C4-2B (cell line): ENCODE measurements at regions not wholly inside any gene's neighbourhood (a gene's known extent, or its start where the extent isn't known, plus 50 kb on each side); places are given as distances from the start of the nearest gene placed in this dataset.
"Not testable (repeated sequence)": the region's sequence is repeated elsewhere in the genome, so short reads cannot be mapped to it uniquely, and the experiment has no call there.

Source experiments
- H3K27ac ChIP-seq: fragments of 450-650 bp; 2 replicates; pipeline ENCODE4 v1.5.1; 2017
- ZFX ChIP-seq: fragments of 450-650 bp; IDR thresholded peaks from 2 replicates; pipeline ENCODE4 v1.6.1; 2017
- TF ChIP-seq, protein P1 (sequence below): fragments of 450-650 bp; conservative IDR thresholded peaks from 2 replicates; pipeline ENCODE4 v1.5.1; 2017; ENCODE audit warnings: mild to moderate bottlenecking

DNA sequence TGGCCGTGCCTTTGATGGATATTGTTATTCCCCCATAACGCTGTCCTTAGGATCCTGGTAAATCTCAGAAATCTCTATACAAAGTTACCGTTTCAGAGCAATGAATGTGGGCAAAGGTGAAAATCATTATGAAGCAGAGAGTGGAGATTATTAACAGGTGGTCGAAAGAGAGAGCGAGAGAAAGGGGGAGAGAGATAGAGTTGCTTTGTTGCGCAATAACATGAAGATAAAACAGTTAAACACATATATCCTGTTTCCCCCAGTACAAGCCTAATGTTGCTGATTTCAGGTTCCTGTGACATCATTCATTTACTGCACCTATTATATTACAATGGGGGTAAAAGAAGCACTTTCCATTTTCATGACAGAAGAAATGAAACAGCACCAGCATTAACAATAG is 535.4 kb upstream of the RBFOX1 start:
- H3K27ac ChIP-seq, result no peak overlapping the region
- TF ChIP-seq, protein P1, sequence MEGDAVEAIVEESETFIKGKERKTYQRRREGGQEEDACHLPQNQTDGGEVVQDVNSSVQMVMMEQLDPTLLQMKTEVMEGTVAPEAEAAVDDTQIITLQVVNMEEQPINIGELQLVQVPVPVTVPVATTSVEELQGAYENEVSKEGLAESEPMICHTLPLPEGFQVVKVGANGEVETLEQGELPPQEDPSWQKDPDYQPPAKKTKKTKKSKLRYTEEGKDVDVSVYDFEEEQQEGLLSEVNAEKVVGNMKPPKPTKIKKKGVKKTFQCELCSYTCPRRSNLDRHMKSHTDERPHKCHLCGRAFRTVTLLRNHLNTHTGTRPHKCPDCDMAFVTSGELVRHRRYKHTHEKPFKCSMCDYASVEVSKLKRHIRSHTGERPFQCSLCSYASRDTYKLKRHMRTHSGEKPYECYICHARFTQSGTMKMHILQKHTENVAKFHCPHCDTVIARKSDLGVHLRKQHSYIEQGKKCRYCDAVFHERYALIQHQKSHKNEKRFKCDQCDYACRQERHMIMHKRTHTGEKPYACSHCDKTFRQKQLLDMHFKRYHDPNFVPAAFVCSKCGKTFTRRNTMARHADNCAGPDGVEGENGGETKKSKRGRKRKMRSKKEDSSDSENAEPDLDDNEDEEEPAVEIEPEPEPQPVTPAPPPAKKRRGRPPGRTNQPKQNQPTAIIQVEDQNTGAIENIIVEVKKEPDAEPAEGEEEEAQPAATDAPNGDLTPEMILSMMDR, result no peak
- no peak for TF ChIP-seq ZFX

- TF ChIP-seq ZFX, result no peak
- TF ChIP-seq, protein P1, result no peak
- no peak overlapping the region for H3K27ac ChIP-seq
Observed at GRCh38 chr16:6777624-6778023, 555.0 kb upstream of the RBFOX1 start.

- no peak for TF ChIP-seq ZFX
- TF ChIP-seq, protein P1, result no peak
- H3K27ac ChIP-seq, result no peak overlapping the region
Observed at GRCh38 chr16:6775712-6776111, 556.9 kb upstream of the RBFOX1 start.

- no peak overlapping the region for H3K27ac ChIP-seq
- TF ChIP-seq, protein P1, result no peak
- no peak for TF ChIP-seq ZFX
Observed at GRCh38 chr16:6771956-6772355, 560.7 kb upstream of the RBFOX1 start.

DNA sequence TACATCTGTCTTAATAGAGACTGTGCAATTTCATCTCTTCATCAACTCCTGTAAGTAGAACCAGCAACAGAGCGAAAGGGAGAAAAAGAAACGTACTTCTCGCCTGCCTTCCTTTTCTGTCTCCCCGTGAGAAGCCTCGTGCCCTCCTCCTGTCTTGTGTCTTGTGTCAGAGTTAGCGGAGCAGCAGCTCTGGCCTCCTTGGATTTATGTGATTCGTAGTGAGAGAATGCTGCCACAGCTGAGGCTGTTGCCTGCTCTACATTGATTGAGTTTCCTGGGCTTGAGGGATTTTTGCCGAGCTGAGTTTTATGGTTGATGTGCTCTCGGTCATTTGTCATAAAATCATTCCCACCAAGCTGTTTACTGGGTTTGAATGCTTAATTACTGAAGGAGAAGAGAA is 579.1 kb upstream of the RBFOX1 start:
- TF ChIP-seq, protein P1, result no peak
- no peak for TF ChIP-seq ZFX
- H3K27ac ChIP-seq, result no peak overlapping the region

GRCh38 chr16:6751191-6751590 is 581.5 kb upstream of the RBFOX1 start:
- no peak for TF ChIP-seq ZFX
- TF ChIP-seq, protein P1, result no peak
- no peak overlapping the region for H3K27ac ChIP-seq

DNA sequence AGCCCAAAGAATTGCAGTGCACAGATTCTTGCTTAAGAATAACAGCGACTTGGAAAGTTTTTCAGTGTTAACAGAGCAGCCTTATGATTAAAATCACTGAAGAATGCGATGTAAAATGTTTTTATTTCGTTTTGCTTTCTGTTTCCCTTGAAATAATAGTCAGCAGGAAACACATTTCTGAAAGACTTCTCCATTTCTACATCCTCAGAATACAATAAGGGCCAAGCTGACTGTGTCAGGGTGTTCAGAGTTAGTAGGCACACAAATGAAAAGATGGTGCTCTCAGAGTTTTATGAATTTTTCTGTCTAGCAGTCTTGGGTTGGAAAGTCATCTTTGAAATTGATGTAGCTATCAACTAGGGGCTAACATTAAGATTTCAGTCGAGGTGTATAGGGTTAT is 582.9 kb upstream of the RBFOX1 start:
- TF ChIP-seq, protein P1, result no peak
- no peak for TF ChIP-seq ZFX
- no peak overlapping the region for H3K27ac ChIP-seq

GRCh38 chr16:6736302-6736701 is 596.3 kb upstream of the RBFOX1 start:
- not testable (repeated sequence) for H3K27ac ChIP-seq
